Gastrocnemius medialis (tissue), 4 donors: ENCODE measurements at regions not wholly inside any gene's neighbourhood (a gene's known extent, or its start where the extent isn't known, plus 50 kb on each side); places are given as distances from the start of the nearest gene placed in this dataset.

ENCODE experiments used
- CTCF ChIP-seq, 5 experiments: fragments of 450-650 bp in 3 of 5; fragments of 200-600 bp in 2 of 5; sonication (generic) in 2 of 5; IDR thresholded peaks in 4 of 5; conservative IDR thresholded peaks in 1 of 5; 1 replicate in 4 of 5; 2 replicates in 1 of 5; pipeline ENCODE4 v1.5.1; 2016 to 2019; ENCODE audit warnings: antibody characterized with exemption in 5 of 5, mild to moderate bottlenecking in 3 of 5, moderate library complexity in 3 of 5
- POLR2A ChIP-seq, 2 donors: fragments of 450-650 bp; IDR thresholded peaks; one replicate each; pipeline ENCODE4 v1.6.1; 2017; ENCODE audit warnings: antibody characterized with exemption in 2 of 2, mild to moderate bottlenecking in 2 of 2, moderate library complexity in 2 of 2

- TF ChIP-seq CTCF (IDR thresholded peaks at IDR 0.05 in 4 of 5, conservative IDR thresholded peaks at IDR 0.05 in 1 of 5) (no peak), POLR2A (IDR thresholded peaks at IDR 0.05) (no peak)
Observed at GRCh38 chr2:10214179-10214578, 88.5 kb upstream of the HPCAL1 start.
